B cell (primary cell): ENCODE measurements at regions not wholly inside any gene's neighbourhood (a gene's known extent, or its start where the extent isn't known, plus 50 kb on each side); places are given as distances from the start of the nearest gene placed in this dataset.

Experiments used
- ATAC-seq: fragments of 200-7000 bp; cut with Tn5 transposase; one replicate; pipeline ENCODE4 v1.10.0; 2021; ENCODE audit warnings: low read depth, mild to moderate bottlenecking, moderate number of reproducible peaks, moderate library complexity
- CTCF ChIA-PET: fragments of 350-600 bp; sonication (Branson Sonifier 250); formaldehyde crosslinking; loops from one replicate; lab custom pipeline; 2021; ENCODE audit warnings: antibody characterized with exemption, inconsistent platforms; lab: Charles Lee
- POLR2A ChIA-PET: fragments of 350-600 bp; sonication (Branson Sonifier 250); formaldehyde crosslinking; loops from one replicate; lab custom pipeline; 2021; ENCODE audit warnings: antibody characterized with exemption; lab: Charles Lee
- DNase-seq: peaks from one replicate; pipeline ENCODE4 v3.0.0; 2013
- H2AFZ ChIP-seq: 2 replicates; pipeline ENCODE4 v1.6.1; 2012; ENCODE audit warnings: mild to moderate bottlenecking, low read depth, low read length; ENCODE audit not compliant: insufficient read depth, poor library complexity, severe bottlenecking
- H3K27ac ChIP-seq, 2 donors: 1 replicate in 1 of 2; 2 replicates in 1 of 2; pipeline ENCODE4 v1.5.1; 2012 to 2013; ENCODE audit warnings: low read length in 2 of 2, mild to moderate bottlenecking in 2 of 2, moderate library complexity in 1 of 2
- H3K27me3 ChIP-seq, 4 experiments: fragments of 200-600 bp in 1 of 4; sonication (generic) in 1 of 4; replicated peaks in 1 of 4; 1 replicate in 2 of 4; 2 replicates in 2 of 4; pipeline versions ENCODE4 v1.6.1 to v1.7.0; 2013 to 2016; ENCODE audit warnings: low read length in 3 of 4, mild to moderate bottlenecking in 2 of 4, mixed read lengths in 1 of 4, moderate library complexity in 1 of 4; ENCODE audit not compliant: insufficient read depth in 4 of 4, control insufficient read depth in 3 of 4; ENCODE audit errors: control extremely low read depth in 1 of 4
- H3K36me3 ChIP-seq, 2 experiments: replicated peaks in 1 of 2; 1 replicate in 1 of 2; 2 replicates in 1 of 2; pipeline versions ENCODE4 v1.6.1 to v1.7.1; 2013; ENCODE audit warnings: low read length in 1 of 2; ENCODE audit not compliant: insufficient read depth in 2 of 2, control insufficient read depth in 1 of 2; ENCODE audit errors: control extremely low read depth in 1 of 2, extremely low read depth in 1 of 2
- H3K4me1 ChIP-seq, 2 donors: fragments of 200-600 bp in 1 of 2; sonication (generic) in 1 of 2; 1 replicate in 1 of 2; 2 replicates in 1 of 2; pipeline versions ENCODE4 v1.5.1 to v1.6.1; 2013 to 2017; ENCODE audit warnings: low read length in 2 of 2; ENCODE audit not compliant: control insufficient read depth in 2 of 2, insufficient read depth in 2 of 2
- H3K4me2 ChIP-seq: replicated peaks from 2 replicates; pipeline ENCODE3; 2012; ENCODE audit warnings: mild to moderate bottlenecking, low read depth, low read length; ENCODE audit not compliant: poor library complexity, severe bottlenecking
- H3K4me3 ChIP-seq, 5 experiments: fragments of 200-600 bp in 1 of 5; sonication (generic) in 1 of 5; 1 replicate in 3 of 5; 2 replicates in 2 of 5; pipeline versions ENCODE4 v1.5.1 to v1.7.0; 2011 to 2016; ENCODE audit warnings: low read length in 4 of 5, mild to moderate bottlenecking in 4 of 5, low read depth in 2 of 5, control low read depth in 1 of 5, moderate library complexity in 1 of 5; ENCODE audit not compliant: insufficient read depth in 1 of 5; ENCODE audit errors: control extremely low read depth in 1 of 5, extremely low read depth in 1 of 5
- H3K79me2 ChIP-seq: fragments of 200-600 bp; sonication (generic); one replicate; pipeline ENCODE4 v1.6.0; 2016; ENCODE audit warnings: low read length; ENCODE audit not compliant: control insufficient read depth, insufficient read depth
- H3K9ac ChIP-seq: fragments of 200-600 bp; sonication (generic); 2 replicates; pipeline ENCODE4 v1.6.1; 2017; ENCODE audit warnings: mild to moderate bottlenecking, low read length, moderate library complexity
- H3K9me3 ChIP-seq, 3 donors: one replicate each; pipeline versions ENCODE4 v1.6.1 to v1.7.1; 2013; ENCODE audit warnings: low read length in 2 of 3; ENCODE audit not compliant: control insufficient read depth in 2 of 3, insufficient read depth in 1 of 3; ENCODE audit errors: control extremely low read depth in 1 of 3
- H4K20me1 ChIP-seq: 2 replicates; pipeline ENCODE4 v1.6.0; 2012; ENCODE audit warnings: mild to moderate bottlenecking, low read length; ENCODE audit not compliant: insufficient read depth, control insufficient read depth, poor library complexity, severe bottlenecking
- H3K27ac Mint-ChIP-seq: one replicate; pipeline ENCODE4 v1.8.0; 2021; ENCODE audit warnings: mixed read lengths
- H3K27me3 Mint-ChIP-seq: one replicate; pipeline ENCODE4 v1.8.0; 2021; ENCODE audit warnings: mixed read lengths
- H3K4me1 Mint-ChIP-seq: one replicate; pipeline ENCODE4 v1.8.0; 2021; ENCODE audit warnings: mixed read lengths
- H3K4me3 Mint-ChIP-seq: one replicate; pipeline ENCODE4 v1.8.0; 2021; ENCODE audit warnings: mixed read lengths
- H3K9me3 Mint-ChIP-seq: one replicate; pipeline ENCODE4 v1.8.0; 2022; ENCODE audit warnings: mixed read lengths; ENCODE audit not compliant: insufficient read depth
- CTCF ChIP-seq: fragments of 200-600 bp; IDR thresholded peaks from one replicate; pipeline ENCODE4 v1.8.0; 2022; ENCODE audit warnings: antibody characterized with exemption, mild to moderate bottlenecking
- EZH2 ChIP-seq: IDR thresholded peaks from 2 replicates; pipeline ENCODE4 v1.6.1; 2012; ENCODE audit warnings: borderline replicate concordance, low read depth, mild to moderate bottlenecking, moderate library complexity, low read length; ENCODE audit not compliant: insufficient read depth, poor library complexity, severe bottlenecking
- WGBS: methylation state at CpG from one replicate; pipeline ENCODE4 v1.1.5; 2013; ENCODE audit warnings: missing lambda C conversion rate; ENCODE audit not compliant: insufficient coverage; 5-methylcytosine and 5-hydroxymethylcytosine counted together
- intact Hi-C: fragments of 100-400 bp; cut with micrococcal nuclease; formaldehyde crosslinking; loops from one replicate; pipeline ENCODE4 v1.10.0; 2022

- DNase-seq (no peak), ATAC-seq (no peak)
- POLR2A ChIA-PET = no interaction called here
- no peak overlapping the region for H3K27ac ChIP-seq
- no peaks in the 10 kb centered on the region for H3K9me3 Mint-ChIP-seq
- no peak overlapping the region for H3K27ac Mint-ChIP-seq
- H2AFZ ChIP-seq = no peak overlapping the region
- H3K27me3 Mint-ChIP-seq = no peaks in the 10 kb centered on the region
- H4K20me1 ChIP-seq = no peaks in the 10 kb centered on the region
- H3K27me3 ChIP-seq = no peaks in the 10 kb centered on the region
- H3K36me3 ChIP-seq = no peaks in the 10 kb centered on the region
- no peaks in the 10 kb centered on the region for H3K79me2 ChIP-seq
- peaks cover 0 to 4% (median 0%) of the 10 kb centered on the region in 3 donors for H3K9me3 ChIP-seq
- CTCF ChIA-PET = no interaction called here
- TF ChIP-seq CTCF = no peak
- no peak for TF ChIP-seq EZH2
- no peaks in the 10 kb centered on the region for H3K4me1 ChIP-seq
- H3K4me2 ChIP-seq = no peak overlapping the region
- 91% methylated on average over 6 of the region's 8 CpGs for WGBS
- no peaks in the 10 kb centered on the region for H3K4me1 Mint-ChIP-seq
- no peak overlapping the region for H3K4me3 ChIP-seq
- no peak overlapping the region for H3K4me3 Mint-ChIP-seq
- H3K9ac ChIP-seq = no peak overlapping the region
- intact Hi-C loops = no loop called here
These were observed 1481.6 kb upstream of the PIK3C3 start for GRCh38 chr18:40473221-40474029.

- Histone ChIP-seq H3K36me3 (no peaks in the 10 kb centered on the region), H3K9ac (no peak overlapping the region), H3K27me3 (no peaks in the 10 kb centered on the region), H3K79me2 (no peaks in the 10 kb centered on the region), H2AFZ (no peak overlapping the region), H3K4me2 (no peak overlapping the region), H3K4me1 (no peaks in the 10 kb centered on the region), H3K27ac (no peak overlapping the region), H3K4me3 (no peak overlapping the region), H3K9me3 (peaks cover 0 to 4% (median 1%) of the 10 kb centered on the region in 3 donors), H4K20me1 (no peaks in the 10 kb centered on the region)
- intact Hi-C loops = no loop called here
- Mint-ChIP-seq H3K27me3 (no peaks in the 10 kb centered on the region), H3K9me3 (peaks cover 4% of the 10 kb centered on the region), H3K4me1 (no peaks in the 10 kb centered on the region), H3K27ac (no peak overlapping the region), H3K4me3 (no peak overlapping the region)
- CTCF ChIA-PET = no interaction called here
- TF ChIP-seq CTCF = no peak
- no peak for TF ChIP-seq EZH2
- no peak for DNase-seq
- no CpG with 5 or more reads among the region's 3 CpGs for WGBS
- POLR2A ChIA-PET = no interaction called here
- ATAC-seq = no peak
These were observed 1484.3 kb upstream of the PIK3C3 start for GRCh38 chr18:40470723-40471122.
